HAP-1 (cell line): ENCODE measurements at regions not wholly inside any gene's neighbourhood (a gene's known extent, or its start where the extent isn't known, plus 50 kb on each side); places are given as distances from the start of the nearest gene placed in this dataset.

ENCODE experiments used
- DNase-seq, 2 experiments: peaks; one replicate each; pipeline ENCODE4 v3.0.0-alpha.2; 2016 to 2020; ENCODE audit warnings: low spot score in 2 of 2
- H3K27me3 ChIP-seq: fragments of 250-450 bp; sonication (Bioruptor Pico); 2 replicates; pipeline ENCODE4 v1.5.1; 2020; ENCODE audit warnings: low read depth, mild to moderate bottlenecking, moderate library complexity
- H3K36me3 ChIP-seq: fragments of 250-450 bp; sonication (Bioruptor Pico); replicated peaks from 2 replicates; pipeline ENCODE4 v1.5.1; 2020; ENCODE audit warnings: mild to moderate bottlenecking
- H3K4me1 ChIP-seq: fragments of 250-450 bp; sonication (Bioruptor Pico); 2 replicates; pipeline ENCODE4 v1.5.1; 2020; ENCODE audit warnings: mild to moderate bottlenecking
- H3K4me3 ChIP-seq: fragments of 250-450 bp; sonication (Bioruptor Pico); 2 replicates; pipeline ENCODE4 v1.5.1; 2020; ENCODE audit warnings: mild to moderate bottlenecking, moderate library complexity
- H3K9me3 ChIP-seq: fragments of 250-450 bp; sonication (Bioruptor Pico); 2 replicates; pipeline ENCODE4 v1.5.1; 2020; ENCODE audit warnings: mild to moderate bottlenecking, moderate library complexity
- in situ Hi-C: fragments of 300-500 bp; cut with MboI; formaldehyde crosslinking; loops from 3 replicates; pipeline ENCODE4 v1.14.3; 2020; ENCODE audit warnings: low sequenced_read_pairs, inconsistent platforms, mixed read lengths

DNA sequence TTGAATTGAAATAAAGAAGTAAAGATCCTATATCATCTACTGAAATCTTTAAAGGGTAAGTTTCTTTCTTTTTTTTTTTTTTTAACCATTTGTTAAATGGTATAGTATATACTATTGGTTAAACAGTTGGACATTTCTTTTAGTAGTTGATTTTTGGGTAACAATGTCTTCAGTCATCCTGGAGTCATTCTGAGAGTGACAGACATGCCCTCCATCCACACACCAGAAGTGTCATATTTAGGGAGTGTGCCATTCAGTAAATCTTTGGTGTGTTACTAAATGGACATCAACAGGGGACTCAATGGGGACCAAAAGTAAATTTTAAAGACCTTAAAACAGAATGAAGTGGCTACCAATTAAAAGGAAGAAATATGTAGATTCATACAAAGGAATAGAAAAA, 50.8 kb upstream of the SLC39A10 start:
- H3K4me1 ChIP-seq, result no peaks in the 10 kb centered on the region; the same call in 1 of the 2 replicates
- no peak for DNase-seq
- H3K9me3 ChIP-seq, result no peaks in the 10 kb centered on the region
- H3K27me3 ChIP-seq, result no peaks in the 10 kb centered on the region
- in situ Hi-C loops, result no loop called here
- no peaks in the 10 kb centered on the region for H3K36me3 ChIP-seq
- no peak overlapping the region for H3K4me3 ChIP-seq

DNA sequence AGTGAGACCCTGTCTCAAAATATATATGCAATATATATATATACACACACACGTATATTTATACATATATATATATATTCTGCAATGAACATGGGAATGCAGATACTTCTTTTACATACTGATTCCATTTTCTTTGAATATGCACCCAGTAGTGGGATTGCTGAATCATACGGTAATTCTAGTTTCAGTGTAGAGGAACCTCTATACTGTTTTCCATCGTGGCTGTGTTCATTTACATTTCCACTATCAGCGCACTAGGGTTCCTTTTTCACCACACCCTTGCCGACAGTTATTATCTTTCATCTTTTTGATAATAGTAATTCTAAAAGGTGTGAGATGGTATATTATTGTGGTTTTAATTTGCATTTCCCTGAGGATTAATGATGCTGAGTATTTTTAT, 52.3 kb upstream of the SLC39A10 start:
- H3K4me1 ChIP-seq, result no peaks in the 10 kb centered on the region; the same call in 1 of the 2 replicates
- H3K36me3 ChIP-seq, result no peaks in the 10 kb centered on the region
- H3K4me3 ChIP-seq, result no peak overlapping the region
- in situ Hi-C loops, result no loop called here
- DNase-seq, result no peak
- no peaks in the 10 kb centered on the region for H3K9me3 ChIP-seq
- H3K27me3 ChIP-seq, result no peaks in the 10 kb centered on the region

DNA sequence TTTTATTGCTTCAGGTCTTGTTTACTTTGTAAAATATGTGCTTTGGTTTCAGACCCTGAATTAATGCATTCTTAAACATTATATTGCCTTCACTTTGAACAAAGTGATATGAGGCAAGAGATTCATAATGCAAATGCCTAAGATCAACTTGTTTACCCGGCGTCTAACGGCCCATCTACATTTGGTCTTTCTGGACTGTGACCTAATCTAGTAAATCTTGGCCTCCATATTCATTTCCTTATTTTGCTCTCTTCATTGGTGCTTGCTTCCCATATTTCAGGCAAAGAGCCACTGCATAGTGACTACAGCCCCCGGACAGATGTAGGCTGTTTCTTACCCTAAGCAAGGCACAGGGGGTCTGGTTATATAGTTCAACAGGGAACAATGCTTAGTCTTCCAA, 53.0 kb upstream of the SLC39A10 start:
- no peaks in the 10 kb centered on the region for H3K27me3 ChIP-seq
- in situ Hi-C loops, result no loop called here
- H3K36me3 ChIP-seq, result no peaks in the 10 kb centered on the region
- no peak for DNase-seq
- no peaks in the 10 kb centered on the region; the same call in 1 of the 2 replicates for H3K4me1 ChIP-seq
- H3K9me3 ChIP-seq, result no peaks in the 10 kb centered on the region
- no peak overlapping the region for H3K4me3 ChIP-seq

DNA sequence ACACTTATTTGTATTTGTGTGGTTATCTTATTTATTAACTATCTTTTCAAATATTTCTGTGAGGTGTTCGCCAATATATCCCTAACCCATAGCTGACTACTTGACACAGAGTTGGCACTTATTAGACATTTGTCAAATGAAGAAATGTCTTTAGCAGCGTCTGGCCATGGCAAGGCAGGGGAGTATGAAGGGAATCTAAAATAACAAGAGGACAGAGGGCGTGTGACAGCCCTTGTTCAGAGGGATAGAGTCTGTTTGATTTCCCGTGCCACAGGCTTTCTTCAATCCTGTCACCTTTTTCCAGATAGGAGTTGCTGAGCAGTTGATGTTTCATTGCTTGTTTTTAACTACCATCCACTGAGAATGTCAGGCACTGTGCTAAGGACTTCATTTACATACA, 53.6 kb upstream of the SLC39A10 start:
- Histone ChIP-seq H3K9me3 (no peaks in the 10 kb centered on the region), H3K27me3 (no peaks in the 10 kb centered on the region), H3K4me3 (no peak overlapping the region), H3K36me3 (no peaks in the 10 kb centered on the region), H3K4me1 (no peaks in the 10 kb centered on the region; the same call in 1 of the 2 replicates)
- in situ Hi-C loops, result no loop called here
- no peak for DNase-seq

DNA sequence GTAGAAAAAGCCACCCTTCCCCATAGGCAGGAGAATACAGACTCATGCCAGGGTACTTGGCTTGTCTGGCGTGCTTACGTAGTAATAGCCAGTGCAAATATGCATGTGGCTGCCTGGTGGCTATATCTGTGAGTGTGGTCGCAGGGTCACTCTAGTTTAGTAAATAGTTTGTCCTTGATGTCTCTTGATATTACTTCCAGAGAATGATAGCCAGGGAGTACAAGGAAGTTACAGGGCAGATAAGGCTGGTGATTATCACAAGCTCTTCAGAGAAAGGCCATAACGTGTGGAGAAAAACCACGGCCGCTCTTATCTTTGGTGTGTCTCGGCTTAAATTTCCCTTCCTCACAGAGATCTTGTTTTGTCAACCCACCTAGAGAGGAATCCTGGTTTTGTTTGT, 54.3 kb upstream of the SLC39A10 start:
- Histone ChIP-seq H3K9me3 (no peaks in the 10 kb centered on the region), H3K27me3 (no peaks in the 10 kb centered on the region), H3K4me3 (no peak overlapping the region), H3K36me3 (no peaks in the 10 kb centered on the region), H3K4me1 (no peaks in the 10 kb centered on the region; the same call in 1 of the 2 replicates)
- in situ Hi-C loops, result no loop called here
- no peak for DNase-seq

DNA sequence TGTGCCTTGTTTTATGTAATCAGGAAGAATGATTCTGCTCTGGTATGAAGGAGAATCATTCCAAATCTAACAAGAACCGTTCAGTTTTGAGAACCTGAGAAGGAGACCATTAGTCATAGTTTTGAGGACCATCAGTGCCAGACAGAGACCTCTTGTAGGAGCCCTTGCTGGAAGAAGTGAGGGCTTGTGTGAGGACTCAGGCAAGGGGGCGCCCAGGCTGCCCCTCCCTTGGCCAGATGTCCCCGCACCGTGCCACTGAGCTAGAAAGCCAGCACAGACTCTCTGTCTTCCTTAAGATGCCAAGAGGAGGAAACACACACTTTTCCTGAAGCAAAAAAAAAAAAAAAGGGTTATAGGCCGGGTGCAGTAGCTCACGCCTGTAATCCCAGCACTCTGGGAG, 55.7 kb upstream of the SLC39A10 start:
- Histone ChIP-seq H3K4me3 (no peak overlapping the region), H3K36me3 (no peaks in the 10 kb centered on the region), H3K4me1 (no peaks in the 10 kb centered on the region), H3K9me3 (no peaks in the 10 kb centered on the region), H3K27me3 (no peaks in the 10 kb centered on the region)
- DNase-seq, result no peak
- in situ Hi-C loops, result no loop called here

DNA sequence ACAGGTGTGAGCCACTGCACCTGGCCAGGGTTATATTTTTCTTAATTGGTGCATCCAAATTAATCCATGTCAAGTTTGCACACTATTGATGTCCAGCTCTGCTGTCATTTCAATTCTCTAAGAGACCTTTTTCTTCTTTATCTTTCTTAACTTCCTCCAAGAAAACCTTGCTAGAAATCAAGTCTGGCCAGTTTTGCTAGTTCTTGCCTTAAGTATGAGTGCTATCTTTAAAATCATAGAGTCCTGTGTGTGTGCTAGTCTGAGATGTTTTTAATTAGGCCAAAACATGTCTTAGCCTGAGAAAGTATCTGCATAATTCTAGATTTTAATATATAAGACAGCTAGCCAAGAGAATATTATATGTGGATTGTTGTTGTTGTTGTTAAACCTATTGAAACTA, 56.2 kb upstream of the SLC39A10 start:
- DNase-seq, result no peak
- H3K4me3 ChIP-seq, result no peak overlapping the region
- in situ Hi-C loops, result no loop called here

DNA sequence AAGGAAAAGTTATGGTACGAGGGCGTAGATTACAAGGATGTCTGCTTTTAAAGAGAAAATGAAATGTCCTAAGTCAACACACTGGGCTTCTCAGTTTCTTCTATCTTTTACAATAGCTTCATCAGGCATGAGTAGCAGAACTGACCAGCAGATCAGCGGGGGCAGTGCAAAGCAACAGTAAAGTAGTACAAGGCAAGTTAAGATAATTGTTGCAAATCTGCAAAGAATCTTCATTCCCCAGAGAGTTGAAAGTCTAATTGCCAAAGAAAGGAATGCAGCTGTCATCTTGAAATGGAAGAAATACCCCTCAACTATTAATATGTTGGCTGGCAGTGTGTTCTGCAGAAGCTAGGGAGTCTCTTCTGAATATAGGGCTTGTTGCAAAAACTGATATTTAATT, 60.2 kb upstream of the SLC39A10 start:
- no peak for DNase-seq
- Histone ChIP-seq H3K4me1 (no peaks in the 10 kb centered on the region), H3K4me3 (no peak overlapping the region), H3K36me3 (no peaks in the 10 kb centered on the region), H3K27me3 (no peaks in the 10 kb centered on the region), H3K9me3 (no peaks in the 10 kb centered on the region)
- in situ Hi-C loops, result no loop called here

More for the DNA sequence above, 56.2 kb upstream of the SLC39A10 start:
- Histone ChIP-seq H3K36me3 (no peaks in the 10 kb centered on the region), H3K9me3 (no peaks in the 10 kb centered on the region), H3K27me3 (no peaks in the 10 kb centered on the region), H3K4me1 (no peaks in the 10 kb centered on the region)

DNA sequence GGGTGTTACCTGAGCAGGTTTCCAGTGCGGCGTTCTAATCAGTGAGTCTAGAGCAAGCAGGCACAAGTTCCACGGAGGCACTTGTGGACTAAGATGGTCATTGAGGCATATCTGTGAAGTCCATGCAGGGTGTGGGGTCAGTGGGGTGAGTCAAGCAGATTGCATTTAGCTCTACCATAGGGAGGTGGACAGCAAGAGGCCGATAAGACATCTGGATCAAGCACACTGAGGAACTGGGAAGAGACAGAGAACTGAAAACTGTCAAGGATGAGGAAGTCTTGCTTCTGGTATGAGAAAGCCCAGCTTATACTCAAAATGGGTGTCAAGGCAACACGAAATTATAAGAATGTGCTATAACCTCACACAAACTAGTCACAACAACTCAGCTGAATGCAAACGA, 61.2 kb upstream of the SLC39A10 start:
- H3K9me3 ChIP-seq, result no peaks in the 10 kb centered on the region
- no peaks in the 10 kb centered on the region for H3K4me1 ChIP-seq
- no peaks in the 10 kb centered on the region for H3K27me3 ChIP-seq
- in situ Hi-C loops, result no loop called here
- H3K36me3 ChIP-seq, result no peaks in the 10 kb centered on the region
- no peak overlapping the region for H3K4me3 ChIP-seq
- DNase-seq, result no peak

DNA sequence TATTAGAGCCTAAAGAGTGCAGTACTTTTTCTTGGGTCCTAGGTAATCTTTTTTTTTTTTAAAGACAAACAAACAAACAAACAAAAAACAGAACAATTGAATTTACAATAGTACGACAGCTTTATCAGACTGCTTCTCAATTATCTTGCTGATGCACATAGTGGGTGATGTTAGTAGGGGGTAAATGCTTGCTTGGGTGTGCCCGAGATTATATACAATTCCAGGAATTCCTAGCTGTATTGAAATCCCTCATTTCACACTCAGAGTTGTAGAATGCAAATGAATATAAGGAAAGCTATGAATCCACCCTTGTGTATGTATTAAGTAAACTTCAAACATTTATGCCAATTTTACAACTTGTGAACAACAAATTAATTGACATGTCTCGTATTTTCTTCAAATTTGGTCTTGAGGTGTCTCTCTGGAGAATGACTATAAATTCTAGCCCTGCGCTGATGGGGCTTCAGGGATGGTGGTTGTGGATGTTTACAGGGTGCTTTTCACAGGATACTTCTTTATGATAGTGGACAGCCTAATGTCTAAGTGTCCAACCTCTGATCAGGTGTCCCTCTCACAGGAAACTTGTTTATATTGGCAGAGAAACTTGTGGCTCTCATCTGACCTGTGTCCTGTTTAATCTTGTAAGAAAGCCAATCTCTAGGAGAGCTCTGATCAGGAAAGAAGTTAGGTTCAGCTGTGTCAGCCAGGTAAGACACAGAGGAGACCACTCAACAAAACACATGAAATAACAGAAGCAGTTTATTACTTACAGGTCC, 61.9 kb upstream of the SLC39A10 start:
- in situ Hi-C loops, result no loop called here

DNA sequence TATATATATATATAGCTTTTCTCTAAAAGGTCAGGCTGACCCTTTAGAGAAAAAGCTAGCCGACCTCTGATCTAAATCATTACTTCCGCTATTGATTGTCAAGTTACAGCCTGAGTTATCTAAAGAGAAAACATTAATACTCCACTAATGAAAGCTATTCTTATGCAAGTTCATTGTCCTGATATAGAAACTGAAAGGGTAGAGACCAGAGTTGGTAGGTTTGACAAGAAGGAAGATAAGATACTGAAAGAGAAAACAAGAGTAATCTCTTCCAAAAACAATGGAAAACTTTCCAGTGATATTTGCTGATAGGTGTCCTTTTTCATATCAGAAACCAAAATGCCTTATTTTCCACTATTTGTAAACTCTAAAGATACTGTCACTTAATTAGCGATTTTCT, 62.8 kb upstream of the SLC39A10 start:
- Histone ChIP-seq H3K9me3 (no peaks in the 10 kb centered on the region), H3K36me3 (no peaks in the 10 kb centered on the region), H3K4me3 (no peak overlapping the region), H3K4me1 (no peaks in the 10 kb centered on the region), H3K27me3 (no peaks in the 10 kb centered on the region)
- DNase-seq, result no peak
- in situ Hi-C loops, result no loop called here

More for the DNA sequence above, 61.9 kb upstream of the SLC39A10 start:
- no peak for DNase-seq
- Histone ChIP-seq H3K9me3 (no peaks in the 10 kb centered on the region), H3K27me3 (no peaks in the 10 kb centered on the region), H3K36me3 (no peaks in the 10 kb centered on the region), H3K4me1 (no peaks in the 10 kb centered on the region), H3K4me3 (no peak overlapping the region)

DNA sequence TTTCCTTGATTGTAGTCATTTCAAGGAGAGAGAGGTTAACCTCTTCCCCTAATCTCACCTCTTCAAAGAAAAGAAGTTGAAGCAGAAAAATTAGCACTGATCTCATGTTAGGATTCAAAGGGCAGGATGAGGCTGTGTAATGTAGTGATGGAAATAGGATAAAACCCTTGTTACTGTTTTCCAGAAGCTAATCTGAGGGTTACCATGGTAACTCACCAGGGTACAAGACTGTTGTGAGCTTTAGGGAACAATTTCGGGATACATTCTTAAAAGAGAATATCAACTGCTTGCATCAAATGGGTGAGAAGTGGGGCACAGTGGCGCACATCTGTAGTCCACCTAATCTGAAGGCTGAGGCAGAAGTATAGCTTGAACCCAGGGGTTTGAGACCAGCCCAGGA, 64.9 kb upstream of the SLC39A10 start:
- Histone ChIP-seq H3K36me3 (no peaks in the 10 kb centered on the region), H3K4me3 (no peak overlapping the region), H3K27me3 (no peaks in the 10 kb centered on the region), H3K9me3 (no peaks in the 10 kb centered on the region), H3K4me1 (no peaks in the 10 kb centered on the region)
- in situ Hi-C loops, result no loop called here
- no peak for DNase-seq

DNA sequence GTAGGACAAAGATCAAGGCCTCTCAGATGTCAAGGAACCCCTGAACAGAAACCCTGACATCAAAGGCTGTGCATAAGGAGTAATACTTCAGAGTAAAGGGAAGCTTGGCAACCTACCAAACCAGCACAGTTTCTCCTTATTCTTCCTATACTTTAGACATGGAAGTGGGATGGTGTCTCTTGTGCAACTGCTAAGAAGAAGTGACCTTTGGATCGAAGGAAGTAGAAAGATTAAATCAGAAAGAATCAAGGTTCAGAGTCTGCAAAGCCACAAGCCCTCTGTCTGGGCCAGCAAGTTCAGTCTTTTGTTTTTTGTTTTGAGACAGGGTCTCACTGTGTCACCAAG, 66.2 kb upstream of the SLC39A10 start:
- Histone ChIP-seq H3K36me3 (no peaks in the 10 kb centered on the region), H3K4me3 (no peak overlapping the region), H3K4me1 (no peaks in the 10 kb centered on the region), H3K27me3 (no peaks in the 10 kb centered on the region), H3K9me3 (no peaks in the 10 kb centered on the region)
- no peak for DNase-seq
- in situ Hi-C loops, result no loop called here

DNA sequence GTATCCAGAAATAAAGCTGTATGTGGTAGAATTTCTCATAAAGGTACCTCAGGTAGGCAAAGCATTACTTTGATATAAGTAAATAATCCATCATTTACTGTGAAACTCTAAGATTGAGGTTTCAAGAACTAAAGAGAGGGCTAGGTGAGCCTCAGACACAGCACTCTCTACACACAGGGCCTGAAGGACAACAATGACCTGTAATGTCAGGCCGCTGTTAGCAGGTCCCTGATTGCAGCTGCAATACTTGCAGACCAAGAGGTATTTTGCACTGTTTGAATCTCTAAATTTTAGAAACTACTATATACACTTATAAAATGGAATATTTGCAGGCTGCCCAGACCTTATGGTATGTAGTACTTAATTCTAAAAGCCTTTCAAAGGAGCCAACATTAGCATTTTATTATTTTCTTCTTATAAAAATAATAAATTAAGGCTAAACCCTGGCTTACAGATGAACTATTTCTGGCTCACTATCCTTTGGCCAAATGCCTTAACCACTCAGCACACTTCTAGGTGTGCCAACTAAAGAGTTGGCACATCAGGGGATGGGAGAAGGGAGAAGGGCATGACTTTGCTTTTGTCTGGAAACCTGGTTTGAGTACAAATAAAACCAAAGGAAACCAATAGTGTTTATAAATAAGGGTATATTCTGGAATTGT, 66.7 kb upstream of the SLC39A10 start:
- in situ Hi-C loops, result no loop called here
- H3K36me3 ChIP-seq, result no peaks in the 10 kb centered on the region
- no peaks in the 10 kb centered on the region for H3K9me3 ChIP-seq
- DNase-seq, result no peak
- no peaks in the 10 kb centered on the region for H3K27me3 ChIP-seq
- H3K4me3 ChIP-seq, result no peak overlapping the region
- H3K4me1 ChIP-seq, result no peaks in the 10 kb centered on the region
